RWPE2 (cell line): ENCODE measurements at regions not wholly inside any gene's neighbourhood (a gene's known extent, or its start where the extent isn't known, plus 50 kb on each side); places are given as distances from the start of the nearest gene placed in this dataset.

Experiments
- ATAC-seq: fragments of 200-7000 bp; cut with Tn5 transposase; 3 replicates; pipeline ENCODE4 v1.9.1; 2021; ENCODE audit warnings: low read depth
- DNase-seq: peaks from one replicate; pipeline ENCODE4 v3.0.0-alpha.2; 2020; ENCODE audit warnings: low spot score
- H3K27ac ChIP-seq: fragments of 450-650 bp; 2 replicates; pipeline ENCODE4 v1.5.1; 2017; ENCODE audit warnings: mild to moderate bottlenecking; ENCODE audit not compliant: poor library complexity, severe bottlenecking
- H3K27me3 ChIP-seq: fragments of 250-450 bp; sonication (Bioruptor Pico); 2 replicates; pipeline ENCODE4 v1.5.1; 2021; ENCODE audit warnings: mild to moderate bottlenecking, moderate library complexity; ENCODE audit not compliant: insufficient read depth, poor library complexity, severe bottlenecking
- H3K36me3 ChIP-seq: fragments of 250-450 bp; sonication (Bioruptor Pico); 2 replicates; pipeline ENCODE4 v1.5.1; 2020; ENCODE audit warnings: low read depth, mild to moderate bottlenecking, moderate library complexity
- H3K4me1 ChIP-seq: fragments of 250-450 bp; sonication (Bioruptor Pico); 2 replicates; pipeline ENCODE4 v1.5.1; 2021; ENCODE audit warnings: mild to moderate bottlenecking, moderate library complexity; ENCODE audit not compliant: insufficient read depth, poor library complexity, severe bottlenecking
- H3K4me3 ChIP-seq: fragments of 250-450 bp; sonication (Bioruptor Pico); 2 replicates; pipeline ENCODE4 v1.5.1; 2021; ENCODE audit warnings: mild to moderate bottlenecking, moderate library complexity; ENCODE audit not compliant: severe bottlenecking
- H3K9me3 ChIP-seq: fragments of 250-450 bp; sonication (Bioruptor Pico); 2 replicates; pipeline ENCODE4 v1.5.1; 2021; ENCODE audit warnings: mild to moderate bottlenecking, moderate library complexity; ENCODE audit not compliant: severe bottlenecking
- TF ChIP-seq, protein P1 (sequence below): fragments of 450-650 bp; IDR thresholded peaks from one replicate; pipeline ENCODE4 v1.5.1; 2017; ENCODE audit warnings: mild to moderate bottlenecking, moderate library complexity; ENCODE audit not compliant: poor library complexity, severe bottlenecking

DNA sequence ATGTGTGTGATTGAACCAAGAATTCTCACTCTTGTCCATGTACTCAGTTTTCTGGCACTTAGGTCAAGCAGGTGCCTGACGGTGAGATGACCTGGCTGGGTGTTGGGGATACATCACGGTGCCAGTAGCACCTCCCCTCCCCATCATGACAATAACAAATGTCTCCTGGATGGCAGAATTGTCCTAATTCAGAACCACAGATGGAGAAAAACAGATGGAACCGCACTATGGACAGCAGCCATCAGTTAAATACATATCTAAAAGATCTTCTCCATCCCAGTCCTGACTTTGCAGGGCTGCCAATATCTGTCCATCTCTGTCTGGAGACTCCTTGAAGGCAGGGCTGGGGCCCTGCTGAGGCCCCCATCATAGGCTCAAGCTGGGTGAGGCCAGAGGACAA, 126.9 kb downstream of the PTPRS start:
- H3K27me3 ChIP-seq, result no peaks in the 10 kb centered on the region
- H3K36me3 ChIP-seq, result 0 out of 2 replicates have a peak, but pooled peaks cover 4% of the 10 kb centered on the region
- no peak overlapping the region for H3K27ac ChIP-seq
- no peak overlapping the region for H3K4me3 ChIP-seq
- ATAC-seq (no peak), DNase-seq (no peak)
- H3K9me3 ChIP-seq, result no peaks in the 10 kb centered on the region
- H3K4me1 ChIP-seq, result no peaks in the 10 kb centered on the region
- TF ChIP-seq, protein P1, sequence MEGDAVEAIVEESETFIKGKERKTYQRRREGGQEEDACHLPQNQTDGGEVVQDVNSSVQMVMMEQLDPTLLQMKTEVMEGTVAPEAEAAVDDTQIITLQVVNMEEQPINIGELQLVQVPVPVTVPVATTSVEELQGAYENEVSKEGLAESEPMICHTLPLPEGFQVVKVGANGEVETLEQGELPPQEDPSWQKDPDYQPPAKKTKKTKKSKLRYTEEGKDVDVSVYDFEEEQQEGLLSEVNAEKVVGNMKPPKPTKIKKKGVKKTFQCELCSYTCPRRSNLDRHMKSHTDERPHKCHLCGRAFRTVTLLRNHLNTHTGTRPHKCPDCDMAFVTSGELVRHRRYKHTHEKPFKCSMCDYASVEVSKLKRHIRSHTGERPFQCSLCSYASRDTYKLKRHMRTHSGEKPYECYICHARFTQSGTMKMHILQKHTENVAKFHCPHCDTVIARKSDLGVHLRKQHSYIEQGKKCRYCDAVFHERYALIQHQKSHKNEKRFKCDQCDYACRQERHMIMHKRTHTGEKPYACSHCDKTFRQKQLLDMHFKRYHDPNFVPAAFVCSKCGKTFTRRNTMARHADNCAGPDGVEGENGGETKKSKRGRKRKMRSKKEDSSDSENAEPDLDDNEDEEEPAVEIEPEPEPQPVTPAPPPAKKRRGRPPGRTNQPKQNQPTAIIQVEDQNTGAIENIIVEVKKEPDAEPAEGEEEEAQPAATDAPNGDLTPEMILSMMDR, result no peak

GRCh38 chr19:5212101-5212500, 128.5 kb downstream of the PTPRS start:
- ATAC-seq (no peak), DNase-seq (no peak)
- no peak overlapping the region for H3K27ac ChIP-seq
- no peaks in the 10 kb centered on the region for H3K4me1 ChIP-seq
- TF ChIP-seq, protein P1, result no peak
- no peaks in the 10 kb centered on the region for H3K27me3 ChIP-seq
- 0 out of 2 replicates have a peak, but pooled peaks cover 4% of the 10 kb centered on the region for H3K36me3 ChIP-seq
- H3K4me3 ChIP-seq, result no peak overlapping the region
- H3K9me3 ChIP-seq, result no peaks in the 10 kb centered on the region

DNA sequence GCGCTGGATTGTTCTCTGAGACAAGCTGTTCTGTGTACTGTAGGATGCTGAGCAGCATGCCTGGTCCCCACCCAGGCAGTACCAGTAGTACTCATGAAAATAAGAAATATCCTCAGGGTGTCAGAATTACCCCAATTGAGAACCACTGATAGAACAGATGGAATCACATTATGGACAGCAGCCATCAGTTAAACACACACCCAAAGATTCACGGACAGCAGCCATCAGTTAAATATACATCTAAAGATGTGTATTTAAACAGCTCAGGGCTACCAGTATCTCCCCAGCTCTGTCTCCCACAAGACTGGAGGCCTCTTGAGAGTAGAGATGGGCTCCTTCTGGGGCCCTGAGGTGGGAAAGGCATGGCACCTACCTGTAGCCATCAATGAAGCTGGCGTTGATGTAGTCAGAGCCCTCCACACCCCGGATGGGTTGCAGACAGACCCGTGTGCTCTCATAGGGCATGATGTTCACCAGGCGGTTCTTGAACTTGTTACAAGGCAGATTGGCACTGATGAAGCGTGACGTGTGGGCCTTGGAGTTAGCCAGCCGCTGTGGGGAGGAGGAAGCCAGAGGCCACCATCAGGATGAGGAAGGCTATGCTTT, 129.3 kb downstream of the PTPRS start:
- Histone ChIP-seq H3K36me3 (0 out of 2 replicates have a peak, but pooled peaks cover 4% of the 10 kb centered on the region), H3K4me1 (no peaks in the 10 kb centered on the region), H3K27ac (no peak overlapping the region), H3K9me3 (no peaks in the 10 kb centered on the region), H3K4me3 (no peak overlapping the region), H3K27me3 (no peaks in the 10 kb centered on the region)
- ATAC-seq, result no peak
- DNase-seq, result no peak
- TF ChIP-seq, protein P1, result no peak

DNA sequence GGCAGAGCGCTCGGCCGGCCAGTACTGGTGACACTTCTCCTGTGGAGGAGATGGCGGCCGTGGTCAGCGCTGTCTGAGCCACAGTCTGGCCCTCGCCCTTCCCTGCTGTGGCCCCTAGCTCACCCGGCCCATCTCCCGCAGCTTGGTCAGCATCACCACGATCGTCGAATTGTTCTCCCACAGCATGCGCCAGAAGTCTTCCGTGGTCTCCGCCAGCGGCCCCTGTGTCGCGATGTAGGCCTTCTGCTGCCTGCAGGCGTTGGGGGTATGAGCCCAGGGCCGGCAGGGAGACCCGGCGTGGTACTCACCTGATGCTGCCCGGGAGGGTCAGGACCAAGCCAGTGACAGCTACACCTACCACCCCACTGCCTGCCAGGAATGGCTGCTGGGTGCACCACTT, 130.1 kb downstream of the PTPRS start:
- Histone ChIP-seq H3K4me1 (no peaks in the 10 kb centered on the region), H3K4me3 (no peak overlapping the region), H3K27ac (no peak overlapping the region), H3K36me3 (0 out of 2 replicates have a peak, but pooled peaks cover 4% of the 10 kb centered on the region), H3K27me3 (no peaks in the 10 kb centered on the region), H3K9me3 (no peaks in the 10 kb centered on the region)
- DNase-seq, result no peak
- ATAC-seq, result no peak
- TF ChIP-seq, protein P1, result no peak

DNA sequence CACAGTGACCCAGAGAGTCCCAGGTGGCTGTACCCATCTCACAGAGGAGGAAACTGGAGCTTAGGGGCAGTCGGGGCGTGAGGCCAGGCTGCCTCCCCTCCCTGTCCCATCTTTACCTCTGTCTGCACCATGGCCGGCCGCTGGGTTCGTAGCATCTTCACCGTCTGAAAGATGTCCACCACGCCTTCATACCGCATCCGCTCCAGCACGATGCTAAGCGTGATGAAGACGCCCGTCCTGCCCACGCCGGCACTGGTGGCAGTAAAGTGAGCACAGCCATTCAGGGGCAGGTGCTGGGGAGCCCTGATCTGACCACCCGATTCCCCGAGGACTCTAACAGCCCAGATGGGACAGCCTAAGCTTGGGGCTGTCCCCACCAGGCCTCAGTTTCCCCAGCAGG, 132.8 kb downstream of the PTPRS start:
- Histone ChIP-seq H3K36me3 (0 out of 2 replicates have a peak, but pooled peaks cover 4% of the 10 kb centered on the region), H3K27ac (no peak overlapping the region), H3K27me3 (no peaks in the 10 kb centered on the region), H3K4me1 (no peaks in the 10 kb centered on the region), H3K9me3 (no peaks in the 10 kb centered on the region), H3K4me3 (no peak overlapping the region)
- ATAC-seq, result no peak
- TF ChIP-seq, protein P1, result no peak
- DNase-seq, result no peak
